HEK293T (cell line): ENCODE measurements at regions not wholly inside any gene's neighbourhood (a gene's known extent, or its start where the extent isn't known, plus 50 kb on each side); places are given as distances from the start of the nearest gene placed in this dataset.
"Not testable (repeated sequence)": the region's sequence is repeated elsewhere in the genome, so short reads cannot be mapped to it uniquely, and the experiment has no call there.

Source experiments
- ARNT ChIP-seq: fragments of 450-650 bp; IDR thresholded peaks from 2 replicates; pipeline ENCODE4 v1.6.1; 2017; ENCODE audit warnings: mild to moderate bottlenecking
- BHLHE40 ChIP-seq: fragments of 450-650 bp; IDR thresholded peaks from 2 replicates; pipeline ENCODE4 v1.6.1; 2016; ENCODE audit warnings: mild to moderate bottlenecking, moderate library complexity, borderline replicate concordance
- FOXK2 ChIP-seq: fragments of 450-650 bp; IDR thresholded peaks from 2 replicates; pipeline ENCODE4 v1.6.1; 2016; ENCODE audit warnings: mild to moderate bottlenecking
- FOXM1 ChIP-seq: fragments of 450-650 bp; IDR thresholded peaks from 2 replicates; pipeline ENCODE4 v1.6.1; 2017; ENCODE audit warnings: mild to moderate bottlenecking, borderline replicate concordance
- HDGF ChIP-seq: fragments of 450-650 bp; IDR thresholded peaks from 2 replicates; pipeline ENCODE4 v1.6.1; 2017; ENCODE audit warnings: antibody characterized with exemption, borderline replicate concordance
- NFRKB ChIP-seq: fragments of 450-650 bp; IDR thresholded peaks from 2 replicates; pipeline ENCODE4 v1.6.1; 2016; ENCODE audit warnings: mild to moderate bottlenecking, moderate library complexity
- SP1 ChIP-seq: fragments of 450-650 bp; IDR thresholded peaks from 2 replicates; pipeline ENCODE4 v1.6.1; 2017
- SUZ12 ChIP-seq: fragments of 450-650 bp; IDR thresholded peaks from 2 replicates; pipeline ENCODE4 v1.6.1; 2016; ENCODE audit warnings: mild to moderate bottlenecking
- TARDBP ChIP-seq: fragments of 450-650 bp; IDR thresholded peaks from 2 replicates; pipeline ENCODE4 v1.6.1; 2016
- ZNF384 ChIP-seq: fragments of 450-650 bp; IDR thresholded peaks from 2 replicates; pipeline ENCODE4 v1.6.1; 2016

DNA sequence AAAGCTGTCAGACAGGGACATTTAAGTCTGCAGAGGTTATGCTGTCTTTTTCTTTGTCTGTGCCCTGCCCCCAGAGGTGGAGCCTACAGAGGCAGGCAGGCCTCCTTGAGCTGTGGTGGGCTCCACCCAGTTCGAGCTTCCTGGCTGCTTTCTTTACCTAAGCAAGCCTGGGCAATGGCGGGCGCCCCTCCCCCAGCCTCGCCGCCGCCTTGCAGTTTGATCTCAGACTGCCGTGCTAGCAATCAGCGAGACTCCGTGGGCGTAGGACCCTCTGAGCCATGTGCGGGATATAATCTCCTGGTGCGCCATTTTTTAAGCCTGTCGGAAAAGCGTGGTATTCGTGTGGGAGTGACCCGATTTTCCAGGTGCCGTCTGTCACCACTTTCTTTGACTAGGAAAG lies 203.1 kb upstream of the ZNF804B start:
- TF ChIP-seq NFRKB, HDGF, TARDBP, FOXM1, SP1, BHLHE40, FOXK2, SUZ12, ARNT, ZNF384: not testable (repeated sequence)
